PFSK-1 (cell line): ENCODE measurements at regions not wholly inside any gene's neighbourhood (a gene's known extent, or its start where the extent isn't known, plus 50 kb on each side); places are given as distances from the start of the nearest gene placed in this dataset.

ENCODE experiments used
- POLR2AphosphoS5 ChIP-seq: IDR thresholded peaks from 2 replicates; pipeline ENCODE4 v1.6.1; 2012; ENCODE audit warnings: low read depth, mild to moderate bottlenecking, control low read depth, low read length, moderate library complexity
- TF ChIP-seq, protein P1 (sequence below), 2 experiments: IDR thresholded peaks; 2 replicates each; pipeline versions ENCODE4 v1.6.1 to v1.8.0; 2011 to 2012; ENCODE audit warnings: low read depth in 2 of 2, low read length in 2 of 2, control low read depth in 1 of 2, inconsistent platforms in 1 of 2, mild to moderate bottlenecking in 1 of 2, moderate library complexity in 1 of 2; ENCODE audit not compliant: insufficient read depth in 1 of 2

- no peak for TF ChIP-seq POLR2AphosphoS5
- TF ChIP-seq, protein P1, sequence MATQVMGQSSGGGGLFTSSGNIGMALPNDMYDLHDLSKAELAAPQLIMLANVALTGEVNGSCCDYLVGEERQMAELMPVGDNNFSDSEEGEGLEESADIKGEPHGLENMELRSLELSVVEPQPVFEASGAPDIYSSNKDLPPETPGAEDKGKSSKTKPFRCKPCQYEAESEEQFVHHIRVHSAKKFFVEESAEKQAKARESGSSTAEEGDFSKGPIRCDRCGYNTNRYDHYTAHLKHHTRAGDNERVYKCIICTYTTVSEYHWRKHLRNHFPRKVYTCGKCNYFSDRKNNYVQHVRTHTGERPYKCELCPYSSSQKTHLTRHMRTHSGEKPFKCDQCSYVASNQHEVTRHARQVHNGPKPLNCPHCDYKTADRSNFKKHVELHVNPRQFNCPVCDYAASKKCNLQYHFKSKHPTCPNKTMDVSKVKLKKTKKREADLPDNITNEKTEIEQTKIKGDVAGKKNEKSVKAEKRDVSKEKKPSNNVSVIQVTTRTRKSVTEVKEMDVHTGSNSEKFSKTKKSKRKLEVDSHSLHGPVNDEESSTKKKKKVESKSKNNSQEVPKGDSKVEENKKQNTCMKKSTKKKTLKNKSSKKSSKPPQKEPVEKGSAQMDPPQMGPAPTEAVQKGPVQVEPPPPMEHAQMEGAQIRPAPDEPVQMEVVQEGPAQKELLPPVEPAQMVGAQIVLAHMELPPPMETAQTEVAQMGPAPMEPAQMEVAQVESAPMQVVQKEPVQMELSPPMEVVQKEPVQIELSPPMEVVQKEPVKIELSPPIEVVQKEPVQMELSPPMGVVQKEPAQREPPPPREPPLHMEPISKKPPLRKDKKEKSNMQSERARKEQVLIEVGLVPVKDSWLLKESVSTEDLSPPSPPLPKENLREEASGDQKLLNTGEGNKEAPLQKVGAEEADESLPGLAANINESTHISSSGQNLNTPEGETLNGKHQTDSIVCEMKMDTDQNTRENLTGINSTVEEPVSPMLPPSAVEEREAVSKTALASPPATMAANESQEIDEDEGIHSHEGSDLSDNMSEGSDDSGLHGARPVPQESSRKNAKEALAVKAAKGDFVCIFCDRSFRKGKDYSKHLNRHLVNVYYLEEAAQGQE (IDR thresholded peaks at IDR 0.05; ENCODE audit: insufficient read depth in 1 of 2, low read depth in 2 of 2, low read length in 2 of 2), result no peak
Observed at GRCh38 chr12:77299001-77299400, 233.6 kb upstream of the E2F7 start.
